Stimulated activated CD4-positive, alpha-beta T cell treated with anti-CD3 and anti-CD28 coated beads, Interleukin-15, amount 100 ng/mL, for 24 hours (primary cell): ENCODE measurements at regions not wholly inside any gene's neighbourhood (a gene's known extent, or its start where the extent isn't known, plus 50 kb on each side); places are given as distances from the start of the nearest gene placed in this dataset.
"Not testable (repeated sequence)": the region's sequence is repeated elsewhere in the genome, so short reads cannot be mapped to it uniquely, and the experiment has no call there.

ENCODE experiments used
- DNase-seq: peaks from one replicate; pipeline ENCODE4 v3.0.0-alpha.2; 2020

- DNase-seq = not testable (repeated sequence)
Measured at GRCh38 chr3:48101301-48101650, 85.1 kb upstream of the MAP4 start.

GRCh38 chr3:48092270-48092669 is 76.1 kb upstream of the MAP4 start:
- DNase-seq = no peak

- no peak for DNase-seq
Measured at GRCh38 chr3:48090166-48090939, 74.1 kb upstream of the MAP4 start.

GRCh38 chr3:48088749-48089466 is 72.7 kb upstream of the MAP4 start:
- DNase-seq = peak; percentile 97

- DNase-seq = no peak
Measured at GRCh38 chr3:48088056-48088748, 72.0 kb upstream of the MAP4 start.

GRCh38 chr3:48086705-48087104 is 70.5 kb upstream of the MAP4 start:
- DNase-seq = no peak

GRCh38 chr3:48084929-48085328 is 68.7 kb upstream of the MAP4 start:
- DNase-seq = no peak

GRCh38 chr3:48084170-48084569 is 68.0 kb upstream of the MAP4 start:
- no peak for DNase-seq

GRCh38 chr3:48082580-48083184 is 66.5 kb upstream of the MAP4 start:
- DNase-seq = no peak

- DNase-seq = no peak
Measured at GRCh38 chr3:48077815-48078214, 61.6 kb upstream of the MAP4 start.

- DNase-seq = no peak
Measured at GRCh38 chr3:48070030-48070429, 53.8 kb upstream of the MAP4 start.

GRCh38 chr3:48069339-48069738 is 53.1 kb upstream of the MAP4 start:
- no peak for DNase-seq

GRCh38 chr3:48068886-48069285 is 52.7 kb upstream of the MAP4 start:
- no peak for DNase-seq

GRCh38 chr3:48068320-48068719 is 52.1 kb upstream of the MAP4 start:
- not testable (repeated sequence) for DNase-seq

GRCh38 chr3:48067271-48067670 is 51.1 kb upstream of the MAP4 start:
- no peak for DNase-seq
